ENCODE measurements at regions not wholly inside any gene's neighbourhood (a gene's known extent, or its start where the extent isn't known, plus 50 kb on each side); places are given as distances from the start of the nearest gene placed in this dataset.

DNA sequence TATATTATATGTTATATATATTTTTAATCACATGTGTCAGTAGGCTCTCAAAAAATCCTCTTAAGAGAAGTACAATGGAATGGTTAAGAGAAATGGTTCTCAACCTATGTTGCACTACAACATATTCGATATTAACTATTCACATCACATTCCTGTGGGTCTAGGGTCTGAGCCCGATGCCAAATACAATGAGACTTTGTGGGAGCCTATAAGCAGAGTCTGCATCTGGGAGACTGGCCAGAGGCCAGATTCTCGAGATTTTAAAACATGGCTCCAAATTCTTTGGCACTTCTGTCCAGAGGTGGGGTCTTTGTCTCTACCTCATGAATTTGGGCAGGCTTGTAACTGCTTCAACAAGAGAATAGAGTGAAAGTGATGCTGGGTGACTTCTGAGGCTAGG is 79.4 kb upstream of the NBEA start:
- TF ChIP-seq, protein P1, sequence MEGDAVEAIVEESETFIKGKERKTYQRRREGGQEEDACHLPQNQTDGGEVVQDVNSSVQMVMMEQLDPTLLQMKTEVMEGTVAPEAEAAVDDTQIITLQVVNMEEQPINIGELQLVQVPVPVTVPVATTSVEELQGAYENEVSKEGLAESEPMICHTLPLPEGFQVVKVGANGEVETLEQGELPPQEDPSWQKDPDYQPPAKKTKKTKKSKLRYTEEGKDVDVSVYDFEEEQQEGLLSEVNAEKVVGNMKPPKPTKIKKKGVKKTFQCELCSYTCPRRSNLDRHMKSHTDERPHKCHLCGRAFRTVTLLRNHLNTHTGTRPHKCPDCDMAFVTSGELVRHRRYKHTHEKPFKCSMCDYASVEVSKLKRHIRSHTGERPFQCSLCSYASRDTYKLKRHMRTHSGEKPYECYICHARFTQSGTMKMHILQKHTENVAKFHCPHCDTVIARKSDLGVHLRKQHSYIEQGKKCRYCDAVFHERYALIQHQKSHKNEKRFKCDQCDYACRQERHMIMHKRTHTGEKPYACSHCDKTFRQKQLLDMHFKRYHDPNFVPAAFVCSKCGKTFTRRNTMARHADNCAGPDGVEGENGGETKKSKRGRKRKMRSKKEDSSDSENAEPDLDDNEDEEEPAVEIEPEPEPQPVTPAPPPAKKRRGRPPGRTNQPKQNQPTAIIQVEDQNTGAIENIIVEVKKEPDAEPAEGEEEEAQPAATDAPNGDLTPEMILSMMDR (IDR thresholded peaks at IDR 0.05) = no peak
- TF ChIP-seq POLR2AphosphoS5 (IDR thresholded peaks at IDR 0.05; ENCODE audit: insufficient read depth in 1 of 2, low read depth in 1 of 2) = no peak
- no peak for TF ChIP-seq POLR2A (IDR thresholded peaks at IDR 0.05)

Measured in vagina (tissue), 2 donors.